Fibroblast of skin of back (primary cell): ENCODE measurements at regions not wholly inside any gene's neighbourhood (a gene's known extent, or its start where the extent isn't known, plus 50 kb on each side); places are given as distances from the start of the nearest gene placed in this dataset.
A peak's percentile ranks its signal among the peaks of the same experiment; 100 is the strongest.
"Not testable (repeated sequence)": the region's sequence is repeated elsewhere in the genome, so short reads cannot be mapped to it uniquely, and the experiment has no call there.

Source experiments
- DNase-seq: peaks from one replicate; pipeline ENCODE4 v3.0.0-alpha.2; 2013

DNA sequence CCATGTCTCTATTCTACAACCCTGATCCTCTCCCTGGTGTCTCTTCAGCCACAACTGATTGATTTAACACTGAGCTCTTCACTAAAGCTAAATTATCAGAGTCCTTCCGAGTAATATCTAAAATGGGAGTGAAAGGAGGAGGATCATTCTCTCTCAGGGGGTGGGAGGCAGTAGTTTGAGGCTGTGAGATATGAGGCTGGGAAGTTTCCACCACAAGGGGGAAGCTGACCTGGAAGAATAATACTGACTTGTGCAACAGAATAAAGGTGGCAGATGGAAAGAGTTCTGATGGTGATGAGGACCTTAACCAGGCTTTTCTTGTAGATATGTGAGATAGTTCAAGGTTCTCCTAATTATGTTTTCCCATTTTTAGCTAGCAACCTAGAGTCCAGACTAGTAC is 241.6 kb upstream of the VKORC1L1 start:
- DNase-seq, result not testable (repeated sequence)

DNA sequence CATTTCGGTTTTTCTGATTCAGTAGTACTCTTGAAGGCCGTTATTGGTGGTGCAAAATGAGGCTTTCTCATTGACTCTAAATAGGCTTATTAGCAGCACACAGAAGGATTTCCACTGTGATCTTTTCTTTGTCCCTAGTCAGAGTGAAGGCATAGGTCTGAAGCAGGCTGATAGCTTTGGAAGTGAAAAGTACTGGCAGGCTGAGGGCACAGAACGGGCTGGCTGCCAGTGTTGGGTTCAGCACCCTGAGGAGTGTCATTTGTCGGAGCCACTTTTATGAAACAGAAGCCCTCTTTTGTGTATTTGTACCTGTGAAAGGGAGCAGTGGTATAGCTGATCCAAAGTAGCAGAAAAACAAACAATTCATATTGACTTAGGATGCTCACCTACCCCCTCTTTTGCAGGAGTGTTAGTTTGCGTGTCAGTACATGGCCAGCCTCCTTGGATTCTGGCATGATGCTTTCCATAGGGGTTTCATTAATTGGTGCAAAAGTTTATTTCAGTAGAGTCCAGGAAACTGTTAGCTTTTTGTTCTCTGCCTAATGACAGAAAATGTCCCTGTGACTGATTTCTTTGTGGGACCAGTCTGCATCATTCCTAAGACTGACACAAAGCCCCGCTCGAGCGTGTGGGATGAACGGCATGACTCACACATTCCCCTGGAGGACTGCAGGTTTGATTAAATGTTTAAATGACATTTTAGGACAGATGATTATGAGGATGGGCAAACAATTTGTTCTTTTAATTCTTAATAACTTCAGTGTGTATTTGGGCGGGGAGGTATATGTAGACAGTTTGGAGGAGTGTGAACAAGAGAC is 239.1 kb upstream of the VKORC1L1 start:
- DNase-seq, result not testable (repeated sequence)

DNA sequence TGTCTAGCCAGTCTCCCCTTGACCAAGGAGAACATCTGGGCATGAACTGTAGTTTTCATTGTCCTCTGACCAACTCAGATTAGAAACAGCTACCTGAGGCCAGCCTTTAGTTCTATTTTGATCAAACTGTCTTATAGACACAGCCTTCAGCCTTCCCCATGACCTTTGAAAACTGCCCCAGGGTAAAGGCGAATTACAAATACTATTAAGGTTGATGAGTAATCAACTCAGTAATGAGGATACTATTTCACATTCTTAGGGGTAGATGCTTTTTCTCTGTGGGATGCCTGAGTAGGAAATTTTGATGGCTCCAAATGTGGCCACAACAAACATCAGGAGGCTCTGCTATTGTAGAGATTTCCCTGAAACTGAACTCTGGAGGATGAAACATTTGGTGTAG is 234.0 kb upstream of the VKORC1L1 start:
- DNase-seq, result not testable (repeated sequence)

DNA sequence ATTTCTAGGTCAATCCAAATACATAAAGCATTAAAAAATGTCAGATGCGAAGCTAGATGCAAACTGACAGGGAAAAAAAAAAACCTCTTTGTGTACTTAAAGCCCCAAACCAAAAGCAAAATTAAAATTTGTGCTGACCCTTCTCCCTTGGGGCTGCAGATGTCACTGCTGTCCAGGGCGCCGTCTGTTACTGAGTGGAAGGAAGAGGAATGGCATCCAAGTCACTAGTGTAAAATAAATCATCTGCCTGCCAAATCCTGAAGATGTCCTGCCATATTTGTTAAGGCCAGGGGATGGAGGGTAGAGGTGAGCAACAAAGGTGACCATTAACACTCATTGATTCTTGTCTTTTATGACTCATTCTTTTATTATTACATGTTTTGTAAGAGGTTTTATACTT is 233.2 kb upstream of the VKORC1L1 start:
- not testable (repeated sequence) for DNase-seq

DNA sequence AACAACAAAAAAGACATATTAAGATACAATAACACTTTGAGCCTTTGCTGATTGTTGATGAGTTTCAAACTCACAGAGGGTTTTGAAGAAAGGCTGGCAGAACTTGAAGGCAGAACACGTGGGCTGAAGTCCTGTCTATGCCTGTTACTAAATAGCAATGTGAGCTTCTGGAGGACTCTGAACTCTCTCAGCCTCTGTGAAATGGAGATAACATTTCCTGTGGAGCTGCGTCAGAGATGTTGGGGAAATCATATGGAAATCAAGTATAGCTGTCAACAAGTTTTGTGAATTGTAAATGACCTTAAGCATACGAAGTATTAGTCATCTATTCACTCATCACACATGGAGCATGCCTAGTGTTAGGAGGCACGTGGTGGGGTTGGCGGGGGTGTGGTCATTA is 229.4 kb upstream of the VKORC1L1 start:
- DNase-seq, result not testable (repeated sequence)

DNA sequence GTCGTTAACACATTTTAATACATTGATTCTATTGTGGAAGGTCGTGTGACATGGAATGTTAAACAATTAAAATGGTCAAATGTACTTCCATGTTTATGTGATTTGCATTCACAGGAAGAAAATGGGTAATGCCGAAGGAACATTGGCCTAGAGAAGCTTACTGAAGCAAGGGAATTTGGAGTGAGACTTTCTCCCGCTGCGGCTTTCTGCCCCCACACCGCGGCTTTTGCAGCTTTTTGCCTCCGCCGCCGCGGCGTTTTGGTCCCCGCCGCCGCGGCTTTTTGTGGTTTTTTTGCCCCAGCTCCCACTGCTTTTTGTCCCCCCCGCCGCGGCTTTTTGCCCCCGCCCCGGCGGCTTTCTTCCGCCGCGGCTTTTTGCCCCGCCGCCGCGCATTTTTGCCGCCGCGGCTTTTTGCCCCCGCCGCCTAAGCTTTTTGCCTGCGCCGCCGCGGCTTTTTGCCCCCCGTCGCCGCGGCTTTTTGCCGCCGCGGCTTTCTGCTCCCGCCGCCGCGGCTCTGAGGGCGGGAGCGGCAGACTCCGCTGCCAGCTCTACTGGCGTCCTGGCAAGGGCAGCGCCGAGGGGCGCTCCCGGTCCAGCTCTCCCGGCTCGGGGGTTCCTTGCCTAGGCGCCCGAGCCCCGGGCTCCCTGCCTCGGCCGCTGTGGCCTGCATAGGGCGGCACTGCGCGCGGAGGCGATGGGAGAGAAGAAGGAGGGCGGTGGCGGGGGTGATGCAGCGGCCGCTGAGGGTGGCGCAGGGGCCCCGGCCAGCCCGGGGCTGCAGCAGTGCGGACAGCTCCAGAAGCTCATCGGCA is 225.5 kb upstream of the VKORC1L1 start:
- not testable (repeated sequence) for DNase-seq

DNA sequence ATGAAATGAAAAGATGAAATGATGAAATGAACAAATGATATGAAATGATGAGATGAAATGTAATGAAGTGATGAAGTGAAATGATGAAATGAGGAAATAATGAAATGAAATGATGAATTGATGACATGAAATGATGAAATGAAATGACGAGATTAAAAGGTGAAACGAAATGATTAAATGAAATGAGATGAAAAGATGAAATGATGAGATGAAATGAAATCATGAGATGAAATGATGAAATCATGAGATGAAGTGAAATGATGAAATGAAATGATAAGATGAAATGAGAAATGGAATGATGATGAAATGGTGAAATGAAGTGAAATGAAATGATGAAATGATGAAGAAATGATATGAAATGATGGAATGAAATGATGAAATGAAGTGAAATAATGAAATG is 221.7 kb upstream of the VKORC1L1 start:
- not testable (repeated sequence) for DNase-seq

DNA sequence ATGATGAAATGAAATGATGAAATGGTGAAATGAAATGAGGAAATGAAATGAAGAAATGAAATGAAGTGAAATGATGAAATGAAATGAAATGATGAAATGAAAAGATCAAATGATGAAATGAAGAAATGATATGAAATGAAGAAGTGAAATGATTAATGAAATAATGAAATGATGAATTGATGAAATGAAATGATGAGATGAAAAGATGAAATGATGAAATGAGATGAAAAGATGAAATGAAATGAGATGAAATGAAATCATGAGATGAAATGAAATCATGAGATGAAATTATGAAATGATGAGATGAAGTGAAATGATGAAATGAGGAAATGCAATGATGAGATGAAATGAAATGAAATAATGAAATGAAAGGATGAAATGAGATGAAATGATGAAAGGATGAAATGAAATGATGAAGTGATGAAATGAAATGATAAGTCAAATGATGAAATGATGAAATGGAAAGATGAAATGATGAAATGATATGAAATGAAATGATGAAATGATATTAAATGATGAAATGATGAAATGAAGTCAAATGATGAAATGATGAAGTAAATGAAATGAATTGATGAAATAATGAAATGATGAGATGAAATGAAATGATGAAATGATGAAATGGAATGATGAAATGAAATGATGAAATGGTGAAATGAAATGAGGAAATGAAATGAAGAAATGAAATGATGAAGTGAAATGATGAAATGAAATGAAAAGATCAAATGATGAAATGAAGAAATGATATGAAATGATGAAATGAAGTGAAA is 220.9 kb upstream of the VKORC1L1 start:
- DNase-seq, result not testable (repeated sequence)

DNA sequence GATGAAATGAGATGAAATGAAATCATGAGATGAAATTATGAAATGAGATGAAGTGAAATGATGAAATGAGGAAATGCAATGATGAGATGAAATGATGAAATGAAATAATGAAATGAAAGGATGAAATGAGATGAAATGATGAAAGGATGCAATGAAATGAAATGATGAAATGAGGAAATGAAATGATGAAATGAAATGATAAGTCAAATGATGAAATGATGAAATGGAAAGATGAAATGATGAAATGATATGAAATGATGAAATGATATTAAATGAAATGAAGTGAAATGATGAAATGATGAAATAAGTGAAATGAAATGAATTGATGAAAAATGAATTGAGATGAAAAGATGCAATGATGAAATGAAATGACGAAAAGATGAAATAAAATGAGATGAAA is 220.2 kb upstream of the VKORC1L1 start:
- not testable (repeated sequence) for DNase-seq

DNA sequence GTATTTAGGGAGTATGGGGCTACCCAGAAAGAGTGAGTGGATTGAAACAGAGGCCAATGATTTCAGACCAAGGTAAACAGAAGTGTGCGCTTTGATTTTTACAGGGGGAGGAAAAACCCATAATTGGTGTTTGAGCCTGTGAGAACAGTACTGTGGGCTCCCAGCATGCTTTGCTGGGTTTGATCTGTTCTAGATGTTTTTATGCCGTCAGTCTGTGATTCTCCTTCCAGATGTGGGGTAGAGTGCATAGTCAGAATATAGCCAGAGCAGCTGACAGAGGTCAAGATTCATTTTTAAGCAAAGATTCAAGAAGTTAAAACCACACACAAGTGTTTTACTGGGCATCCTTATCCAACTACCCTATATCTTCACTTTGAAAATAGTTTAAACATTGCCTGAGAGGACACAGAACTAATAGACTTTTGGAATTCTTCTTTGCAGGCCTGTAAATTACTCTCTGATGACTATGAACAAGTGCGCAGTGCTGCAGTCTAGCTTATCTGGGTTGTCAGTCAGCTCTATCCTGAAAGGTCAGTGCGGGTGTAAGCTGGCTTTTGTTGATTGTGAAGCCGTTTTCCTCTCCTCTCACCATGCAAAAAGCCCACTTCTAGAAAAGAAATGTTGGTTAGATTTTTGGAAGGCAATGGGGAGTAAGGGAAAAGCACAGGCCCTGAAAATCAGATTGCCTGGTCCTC is 216.2 kb upstream of the VKORC1L1 start:
- not testable (repeated sequence) for DNase-seq

DNA sequence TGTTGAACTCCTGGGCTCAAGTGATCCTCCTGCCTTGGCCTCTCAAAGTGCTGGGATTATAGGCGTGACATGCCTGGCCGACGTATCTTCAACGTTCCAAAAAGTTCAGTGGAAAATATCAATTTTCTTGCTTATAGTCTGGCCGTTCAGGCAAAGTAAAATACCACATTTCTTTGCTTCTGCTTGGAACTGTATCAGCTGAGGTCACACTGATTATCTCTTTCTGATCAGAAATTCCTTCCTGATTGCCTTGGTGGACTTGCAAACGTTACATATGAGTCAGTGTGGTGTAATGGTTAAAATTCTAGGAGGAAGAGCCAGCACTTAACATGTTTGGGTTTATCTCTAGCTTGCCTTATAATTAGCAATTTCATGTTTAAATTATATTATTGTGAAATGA is 189.5 kb upstream of the VKORC1L1 start:
- DNase-seq, result not testable (repeated sequence)

DNA sequence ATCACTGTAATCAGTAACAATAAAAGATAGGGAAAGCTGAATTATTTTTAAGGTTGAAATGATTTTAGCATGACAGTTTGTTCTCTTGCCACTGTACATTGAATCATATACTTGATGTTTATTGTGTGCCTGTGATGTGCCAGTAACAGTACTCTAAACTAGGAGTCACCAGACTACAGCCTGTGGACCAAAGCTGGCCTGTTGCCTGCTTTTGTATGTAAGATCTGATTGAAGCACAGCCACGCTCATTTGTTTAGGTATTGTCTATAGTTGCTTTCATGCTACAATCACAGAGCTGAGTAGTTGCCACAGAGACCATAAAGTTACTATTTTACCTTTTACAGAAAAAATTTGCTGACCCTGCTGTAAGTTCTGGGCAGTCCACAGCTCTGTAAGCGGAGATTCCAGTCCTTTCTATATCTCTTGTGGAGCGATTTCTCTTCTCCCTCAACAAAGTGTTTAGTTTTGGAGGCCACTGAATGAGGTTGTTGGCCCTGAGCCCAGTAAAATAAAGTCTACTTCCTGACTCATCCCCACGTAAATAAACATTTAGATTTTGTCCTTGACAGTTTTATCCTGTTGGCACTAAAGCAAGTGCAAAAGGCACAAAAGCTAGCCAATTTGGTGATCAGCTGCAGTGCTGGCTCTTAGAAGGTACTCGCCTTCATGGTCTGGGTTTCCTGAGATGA is 173.7 kb upstream of the VKORC1L1 start:
- DNase-seq, result not testable (repeated sequence)

DNA sequence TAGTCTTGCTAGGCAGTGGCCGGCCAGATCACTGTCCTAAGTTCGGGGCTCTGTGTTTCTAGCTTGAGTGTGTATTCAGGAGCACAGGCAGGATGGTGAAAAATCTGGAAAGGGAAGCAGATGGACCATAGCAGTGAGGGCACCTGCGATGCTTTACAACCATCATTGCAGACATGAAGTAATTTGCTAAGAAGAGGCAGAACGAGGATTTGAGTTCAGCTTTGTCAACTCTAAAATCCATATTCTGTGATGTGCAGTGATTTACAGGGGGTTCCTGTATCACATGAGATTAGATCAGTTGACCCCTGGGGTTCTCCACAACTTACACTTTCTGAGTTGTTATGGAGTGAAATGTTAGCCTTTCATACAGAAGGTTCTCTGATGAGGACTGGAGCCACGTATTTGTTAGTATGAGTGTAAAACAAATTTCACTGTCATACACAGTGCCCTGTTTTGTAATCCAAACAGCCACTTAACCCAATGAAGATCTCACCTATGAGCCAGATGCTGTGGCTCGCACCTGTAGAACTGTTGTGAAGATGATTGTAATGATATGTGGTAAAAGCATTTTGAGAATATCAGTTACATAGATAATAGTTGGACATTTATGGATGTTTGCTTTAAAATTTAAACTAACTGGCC is 173.0 kb upstream of the VKORC1L1 start:
- DNase-seq, result not testable (repeated sequence)

DNA sequence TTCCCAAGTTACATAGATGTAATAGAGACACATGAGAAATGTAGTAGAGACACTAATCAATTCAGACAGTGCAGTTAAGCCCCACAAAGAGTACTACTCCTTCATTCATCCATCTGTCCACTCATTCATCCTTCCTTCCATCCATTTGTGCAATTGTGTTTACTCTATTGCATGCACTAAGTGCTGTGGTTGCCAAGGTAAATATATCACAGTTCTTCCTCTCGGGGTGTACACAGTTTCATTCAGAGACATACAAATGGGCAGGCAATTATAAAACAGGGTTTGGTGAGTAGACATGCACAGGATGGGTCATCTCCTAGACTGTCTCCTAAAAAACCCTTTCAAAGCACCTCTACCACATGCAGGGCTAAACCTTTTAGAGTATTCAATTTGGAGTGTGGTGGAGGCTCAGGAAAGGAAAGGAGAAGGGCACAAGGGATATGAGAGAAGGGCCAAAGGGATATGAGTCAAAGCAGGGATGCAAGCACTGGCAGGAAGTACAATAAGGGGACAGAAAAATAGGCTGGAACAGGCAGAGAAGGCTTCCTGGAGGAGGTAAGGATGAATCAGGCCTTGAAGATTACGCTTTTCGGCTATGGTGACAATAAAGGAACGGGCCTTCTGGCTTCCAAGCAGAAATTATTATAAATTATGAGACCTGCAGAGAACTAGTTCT is 153.6 kb upstream of the VKORC1L1 start:
- not testable (repeated sequence) for DNase-seq

DNA sequence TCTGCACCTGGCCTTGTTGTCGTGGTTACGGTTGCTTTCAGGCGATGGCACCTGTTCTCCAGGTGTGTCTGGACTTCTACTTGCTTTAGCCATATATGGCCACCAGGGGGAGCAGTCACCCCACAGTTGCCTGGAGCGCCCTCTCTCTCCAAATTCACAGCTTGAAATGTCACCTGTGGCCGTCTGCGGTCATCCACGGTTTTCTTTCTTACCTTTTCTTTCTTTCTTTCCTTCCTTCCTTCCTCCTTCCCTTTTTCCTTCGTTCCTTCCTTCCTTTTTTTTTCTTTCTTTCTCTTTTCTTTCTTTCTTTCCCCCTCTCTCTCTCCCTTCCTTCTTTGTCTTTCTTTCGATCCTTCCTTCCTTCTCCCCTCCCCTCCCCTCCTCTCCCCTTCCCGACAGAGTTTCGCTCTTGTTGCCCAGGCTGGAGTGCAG is 150.5 kb upstream of the VKORC1L1 start:
- peak; percentile 7 for DNase-seq

DNA sequence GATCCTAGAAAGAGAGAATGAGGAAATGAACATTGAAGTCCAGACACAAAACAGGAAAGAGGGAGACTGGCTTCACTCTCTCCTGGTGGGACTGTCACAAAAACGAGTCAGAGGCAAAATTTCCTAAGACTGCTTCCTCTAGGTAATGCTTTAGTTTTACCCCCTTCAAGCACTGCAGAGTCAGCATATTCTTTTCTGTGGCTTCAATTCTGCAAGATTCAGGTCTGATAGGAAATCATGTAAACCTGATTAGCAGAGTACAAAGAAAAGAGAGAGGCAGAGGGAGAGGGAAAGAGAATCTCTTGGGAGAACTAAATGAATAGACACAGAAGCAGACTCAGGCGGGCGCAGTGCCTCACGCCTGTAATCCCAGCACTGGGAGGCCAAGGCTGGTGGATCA is 145.7 kb upstream of the VKORC1L1 start:
- not testable (repeated sequence) for DNase-seq

DNA sequence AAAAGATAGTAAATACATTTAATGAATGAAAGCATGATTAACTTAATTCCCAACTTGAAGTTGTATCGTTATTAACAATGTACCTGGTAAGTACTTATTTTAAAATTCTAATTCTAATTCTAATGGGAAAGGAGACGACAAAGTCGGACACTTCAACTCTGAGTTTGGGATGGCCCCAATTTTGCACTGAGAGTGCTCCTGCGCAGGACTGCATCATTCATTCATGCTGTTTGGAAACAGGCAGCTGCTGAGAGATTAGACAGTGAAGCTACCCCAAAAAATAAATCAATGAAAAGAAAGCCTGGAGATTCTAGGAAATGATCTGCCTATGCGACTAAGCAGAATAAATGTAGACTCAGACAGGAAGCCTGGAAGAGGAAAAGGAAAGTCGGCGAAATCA is 141.7 kb upstream of the VKORC1L1 start:
- DNase-seq, result no peak

DNA sequence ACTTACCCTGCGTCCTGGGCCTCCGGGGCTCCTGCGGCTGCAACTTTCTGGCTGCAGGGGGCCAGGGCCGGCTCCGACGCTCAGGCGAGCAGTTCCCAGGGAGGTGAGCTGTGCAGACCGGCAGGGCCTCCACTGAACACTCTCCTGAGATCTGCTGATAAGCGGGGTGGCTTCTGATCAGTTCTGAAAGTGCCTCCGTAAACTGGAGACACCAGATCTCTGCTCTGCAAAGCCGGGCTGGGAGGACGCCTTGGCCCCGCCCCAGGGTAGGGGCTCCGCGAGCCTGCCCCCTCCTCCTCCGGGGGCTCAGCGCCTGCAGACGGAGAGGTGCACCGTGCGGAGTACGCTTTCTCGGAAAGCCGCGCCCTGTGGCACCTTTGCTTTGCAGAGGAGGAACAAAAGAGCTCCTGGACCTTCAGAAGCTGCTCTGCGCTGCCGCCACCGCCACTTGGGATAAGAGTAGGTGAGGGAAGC is 141.3 kb upstream of the VKORC1L1 start:
- DNase-seq, result peak; percentile 18

DNA sequence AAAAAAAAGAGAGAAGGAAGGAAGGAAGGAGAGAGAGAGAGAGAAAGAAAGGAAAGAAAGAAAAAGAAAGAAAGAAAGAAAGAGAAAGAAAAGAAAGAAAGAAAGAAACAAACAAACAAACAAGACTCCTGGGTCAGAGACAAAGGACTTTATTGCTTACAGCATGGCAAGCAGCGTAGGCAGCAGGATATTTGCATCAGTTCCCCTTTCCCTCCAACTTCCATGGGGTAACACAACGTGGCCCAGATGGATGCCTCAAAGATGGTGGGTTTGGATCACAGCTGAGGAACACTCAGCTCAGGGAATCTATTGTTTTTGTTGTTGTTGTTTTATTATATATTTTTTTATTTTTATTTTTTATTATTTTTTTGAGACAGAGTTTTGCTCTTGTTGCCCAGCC is 128.5 kb upstream of the VKORC1L1 start:
- no peak for DNase-seq

DNA sequence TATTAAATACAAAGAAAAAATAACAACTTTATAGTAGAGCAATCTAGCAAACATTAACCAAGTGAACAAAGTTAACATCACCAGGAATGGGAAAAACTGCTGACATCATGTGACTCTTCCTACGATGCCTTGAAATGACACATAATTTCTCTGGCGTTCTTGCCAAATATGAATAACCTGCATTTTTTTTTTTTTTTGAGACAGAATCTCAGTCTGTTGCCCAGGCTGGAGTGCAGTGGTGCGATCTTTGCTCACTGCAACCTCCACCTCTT is 126.5 kb upstream of the VKORC1L1 start:
- DNase-seq, result peak; percentile 69

DNA sequence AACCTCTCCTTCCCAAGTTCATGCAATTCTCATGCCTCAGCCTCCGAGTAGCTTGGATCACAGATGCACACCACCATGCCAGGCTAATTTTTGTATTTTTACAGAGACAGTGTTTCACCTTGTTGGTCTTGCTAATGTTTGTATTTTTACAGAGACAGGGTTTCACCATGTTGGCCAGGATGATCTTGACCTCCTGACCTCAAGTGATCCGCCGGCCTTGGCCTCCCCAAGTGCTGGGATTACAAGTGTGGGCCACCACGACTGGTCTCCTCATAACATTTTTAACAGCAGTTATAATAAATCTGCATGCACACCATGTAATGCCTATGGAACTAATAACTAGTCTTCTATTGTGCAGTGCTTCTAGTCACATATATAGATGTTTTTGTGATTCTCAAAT is 123.8 kb upstream of the VKORC1L1 start:
- no peak for DNase-seq
